ENCODE measurements at regions not wholly inside any gene's neighbourhood (a gene's known extent, or its start where the extent isn't known, plus 50 kb on each side); places are given as distances from the start of the nearest gene placed in this dataset.

DNA sequence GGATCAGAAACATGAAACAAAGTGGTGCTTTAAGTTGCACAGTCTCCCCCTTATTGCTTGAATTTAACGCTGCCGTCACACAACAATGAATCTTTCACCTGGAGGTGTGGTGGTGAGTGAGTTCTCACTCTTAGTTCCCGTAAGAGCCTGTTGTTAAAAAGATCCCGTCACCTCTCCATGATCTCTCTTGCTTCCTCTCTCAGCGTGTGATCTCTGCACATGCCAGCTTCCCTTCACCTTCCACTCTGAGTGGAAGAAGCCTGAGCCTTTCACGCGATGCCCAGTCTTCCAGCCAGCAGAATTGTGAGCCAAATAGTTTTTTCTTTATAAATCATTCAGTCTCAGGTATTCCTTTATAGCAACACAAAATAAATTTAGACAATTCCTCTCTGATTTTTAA is 136.7 kb upstream of the CHL1 start:
- TF ChIP-seq, protein P1, sequence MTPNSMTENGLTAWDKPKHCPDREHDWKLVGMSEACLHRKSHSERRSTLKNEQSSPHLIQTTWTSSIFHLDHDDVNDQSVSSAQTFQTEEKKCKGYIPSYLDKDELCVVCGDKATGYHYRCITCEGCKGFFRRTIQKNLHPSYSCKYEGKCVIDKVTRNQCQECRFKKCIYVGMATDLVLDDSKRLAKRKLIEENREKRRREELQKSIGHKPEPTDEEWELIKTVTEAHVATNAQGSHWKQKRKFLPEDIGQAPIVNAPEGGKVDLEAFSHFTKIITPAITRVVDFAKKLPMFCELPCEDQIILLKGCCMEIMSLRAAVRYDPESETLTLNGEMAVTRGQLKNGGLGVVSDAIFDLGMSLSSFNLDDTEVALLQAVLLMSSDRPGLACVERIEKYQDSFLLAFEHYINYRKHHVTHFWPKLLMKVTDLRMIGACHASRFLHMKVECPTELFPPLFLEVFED (CRISPR knock-in tag; conservative IDR thresholded peaks at IDR 0.05), result no peak
- TF ChIP-seq E2F3 (CRISPR knock-in tag; IDR thresholded peaks at IDR 0.05) (no peak), HMGN3 (IDR thresholded peaks at IDR 0.05; ENCODE audit: borderline replicate concordance, extremely low read depth, insufficient read length, low read depth, low read length) (no peak), GTF2E2 (tag; IDR thresholded peaks at IDR 0.05) (no peak), STAT5B (CRISPR knock-in tag; IDR thresholded peaks at IDR 0.05) (no peak)
- no peaks in the 10 kb centered on the region for H3K79me2 ChIP-seq (ENCODE audit: control insufficient read depth, insufficient read depth, low read length)
- under 1% methylated on average over 7 of the region's 7 CpGs for WGBS (ENCODE audit: insufficient coverage, low coverage, missing lambda C conversion rate)
- no TSS peak for BruUV-seq (replicated peaks)
- no peak for DNase-seq (ENCODE audit: extremely low read depth in 1 of 4, low spot score in 3 of 4)
- no peak overlapping the region for H2AFZ ChIP-seq (ENCODE audit: low read depth, low read length)
- no peaks in the 10 kb centered on the region for H3K27me3 ChIP-seq (ENCODE audit: control insufficient read depth in 2 of 2, insufficient read depth in 2 of 2, low read length in 2 of 2)
- H3K4me2 ChIP-seq (ENCODE audit: insufficient read depth, low read length), result no peak overlapping the region
- in situ Hi-C loops (cut with MboI) (no loop called here), intact Hi-C loops (cut with micrococcal nuclease) (no loop called here)
- ChIA-PET CTCF (ENCODE audit: low intra/inter-chr PET ratio) (no interaction called here), POLR2A (no interaction called here)
- H3K9me3 ChIP-seq (replicated peaks; ENCODE audit: control insufficient read depth, insufficient read depth, low read depth, low read length), result peaks cover 2% of the 10 kb centered on the region; the same call in 1 of the 2 replicates
- H4K20me1 ChIP-seq (replicated peaks; ENCODE audit: control insufficient read depth, insufficient read depth, low read length), result no peaks in the 10 kb centered on the region
- H3K4me3 ChIP-seq, result no peak overlapping the region
- H3K9me1 ChIP-seq (ENCODE audit: control insufficient read depth, insufficient read depth, low read length), result no peaks in the 10 kb centered on the region
- FAIRE-seq, result no peak
- H3K27ac ChIP-seq (ENCODE audit: extremely low read depth, low read depth, low read length), result no peak overlapping the region
- ATAC-seq, result no peak
- no peak overlapping the region for H3K9ac ChIP-seq (ENCODE audit: insufficient read depth in 1 of 2, low read depth in 2 of 2, low read length in 2 of 2)
- no peaks in the 10 kb centered on the region for H3K4me1 ChIP-seq (replicated peaks in 1 of 2; ENCODE audit: control insufficient read depth in 2 of 2, insufficient read depth in 2 of 2, low read length in 2 of 2)
- no peaks in the 10 kb centered on the region for H3K36me3 ChIP-seq (ENCODE audit: control insufficient read depth, insufficient read depth, low read length)

All from K562 (cell line).